IPS-20b (cell line): ENCODE measurements at regions not wholly inside any gene's neighbourhood (a gene's known extent, or its start where the extent isn't known, plus 50 kb on each side); places are given as distances from the start of the nearest gene placed in this dataset.
"Not testable (repeated sequence)": the region's sequence is repeated elsewhere in the genome, so short reads cannot be mapped to it uniquely, and the experiment has no call there.

Source experiments
- H3K27ac ChIP-seq: one replicate; pipeline ENCODE4 v1.5.1; 2013; ENCODE audit warnings: low read length
- H3K27me3 ChIP-seq: 2 replicates; pipeline ENCODE4 v1.6.1; 2013; ENCODE audit warnings: mild to moderate bottlenecking, low read length, inconsistent platforms; ENCODE audit not compliant: insufficient read depth
- H3K36me3 ChIP-seq: 2 replicates; pipeline ENCODE4 v1.6.1; 2013; ENCODE audit warnings: low read depth, mild to moderate bottlenecking, inconsistent platforms, low read length, moderate library complexity; ENCODE audit not compliant: insufficient read depth
- H3K4me1 ChIP-seq: 2 replicates; pipeline ENCODE4 v1.6.1; 2013; ENCODE audit warnings: mild to moderate bottlenecking, control low read depth, inconsistent platforms, low read length, moderate library complexity; ENCODE audit not compliant: insufficient read depth
- H3K4me3 ChIP-seq: 2 replicates; pipeline ENCODE4 v1.5.1; 2013; ENCODE audit warnings: mild to moderate bottlenecking, low read length, inconsistent platforms
- H3K9ac ChIP-seq: 2 replicates; pipeline ENCODE4 v1.6.1; 2013; ENCODE audit warnings: low read depth, mild to moderate bottlenecking, inconsistent platforms, low read length, moderate library complexity
- H3K9me3 ChIP-seq: 2 replicates; pipeline ENCODE4 v1.6.1; 2013; ENCODE audit warnings: mild to moderate bottlenecking, low read depth, low read length, inconsistent platforms; ENCODE audit not compliant: insufficient read depth

- Histone ChIP-seq H3K9me3 (no peaks in the 10 kb centered on the region), H3K36me3 (no peaks in the 10 kb centered on the region), H3K9ac (peak overlapping the region; percentile 43; the same call in 1 of the 2 replicates), H3K27ac (no peak overlapping the region), H3K4me3 (peak overlapping the region; percentile 58), H3K27me3 (no peaks in the 10 kb centered on the region), H3K4me1 (peaks cover 10% of the 10 kb centered on the region; the same call in 1 of the 2 replicates)
Observed at GRCh38 chrX:10676235-10676957, 56.0 kb upstream of the MID1 start.

GRCh38 chrX:10677490-10677889 lies 57.1 kb upstream of the MID1 start:
- H3K9ac ChIP-seq, result peak overlapping the region; percentile 43; the same call in 1 of the 2 replicates
- H3K36me3 ChIP-seq, result no peaks in the 10 kb centered on the region
- H3K4me1 ChIP-seq, result peaks cover 10% of the 10 kb centered on the region; the same call in 1 of the 2 replicates
- H3K4me3 ChIP-seq, result peak overlapping the region; percentile 58; the same call in 1 of the 2 replicates
- no peaks in the 10 kb centered on the region for H3K9me3 ChIP-seq
- H3K27me3 ChIP-seq, result no peaks in the 10 kb centered on the region
- no peak overlapping the region for H3K27ac ChIP-seq

DNA sequence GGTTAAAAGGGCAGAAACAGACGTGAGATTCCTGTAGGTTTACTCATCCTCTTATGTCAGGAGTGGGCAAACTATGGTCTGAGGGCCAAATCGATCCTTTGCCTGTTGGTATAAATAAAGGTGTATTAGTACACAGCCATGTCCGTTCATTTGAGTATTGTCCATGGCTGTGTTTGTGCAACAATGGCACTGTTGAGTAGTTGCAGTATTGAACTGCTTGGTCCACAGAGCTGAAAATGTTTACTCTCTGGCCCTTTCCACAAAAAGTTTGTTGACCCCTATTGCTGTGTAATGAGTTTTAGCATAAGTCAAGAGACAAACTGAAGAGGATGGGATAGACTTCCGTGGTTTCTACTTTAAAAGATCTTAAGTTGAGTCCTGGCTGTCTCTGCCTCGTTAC lies 59.0 kb upstream of the MID1 start:
- Histone ChIP-seq H3K4me1 (peaks cover 10% of the 10 kb centered on the region; the same call in 1 of the 2 replicates), H3K36me3 (no peaks in the 10 kb centered on the region), H3K27ac (no peak overlapping the region), H3K27me3 (no peaks in the 10 kb centered on the region), H3K9ac (no peak overlapping the region), H3K4me3 (no peak overlapping the region), H3K9me3 (no peaks in the 10 kb centered on the region)

GRCh38 chrX:10681167-10681566 lies 60.8 kb upstream of the MID1 start:
- H3K4me1 ChIP-seq, result peaks cover 10% of the 10 kb centered on the region; the same call in 1 of the 2 replicates
- no peaks in the 10 kb centered on the region for H3K9me3 ChIP-seq
- no peak overlapping the region for H3K9ac ChIP-seq
- no peaks in the 10 kb centered on the region for H3K36me3 ChIP-seq
- no peaks in the 10 kb centered on the region for H3K27me3 ChIP-seq
- H3K4me3 ChIP-seq, result no peak overlapping the region
- H3K27ac ChIP-seq, result no peak overlapping the region

DNA sequence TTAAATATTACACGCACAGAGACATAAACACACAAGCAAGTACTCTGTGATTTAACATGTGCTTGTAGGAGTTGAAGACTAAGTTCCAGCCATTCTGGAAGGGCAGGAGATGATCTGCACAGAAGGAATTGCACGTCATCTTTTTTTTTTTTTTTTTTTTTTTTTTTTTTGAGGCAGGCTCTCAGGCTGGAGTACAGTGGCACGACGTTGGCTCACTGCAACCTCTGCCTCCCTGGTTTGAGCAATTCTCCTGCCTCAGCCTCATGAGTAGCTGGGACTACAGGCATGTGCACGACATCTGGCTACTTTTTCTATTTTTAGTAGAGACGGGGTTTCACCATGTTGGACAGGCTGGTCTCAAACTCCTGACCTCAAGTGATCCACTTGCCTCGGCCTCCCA lies 63.2 kb upstream of the MID1 start:
- H3K36me3 ChIP-seq, H3K27ac ChIP-seq, H3K9me3 ChIP-seq, H3K9ac ChIP-seq, H3K4me3 ChIP-seq, H3K4me1 ChIP-seq, H3K27me3 ChIP-seq: not testable (repeated sequence)

DNA sequence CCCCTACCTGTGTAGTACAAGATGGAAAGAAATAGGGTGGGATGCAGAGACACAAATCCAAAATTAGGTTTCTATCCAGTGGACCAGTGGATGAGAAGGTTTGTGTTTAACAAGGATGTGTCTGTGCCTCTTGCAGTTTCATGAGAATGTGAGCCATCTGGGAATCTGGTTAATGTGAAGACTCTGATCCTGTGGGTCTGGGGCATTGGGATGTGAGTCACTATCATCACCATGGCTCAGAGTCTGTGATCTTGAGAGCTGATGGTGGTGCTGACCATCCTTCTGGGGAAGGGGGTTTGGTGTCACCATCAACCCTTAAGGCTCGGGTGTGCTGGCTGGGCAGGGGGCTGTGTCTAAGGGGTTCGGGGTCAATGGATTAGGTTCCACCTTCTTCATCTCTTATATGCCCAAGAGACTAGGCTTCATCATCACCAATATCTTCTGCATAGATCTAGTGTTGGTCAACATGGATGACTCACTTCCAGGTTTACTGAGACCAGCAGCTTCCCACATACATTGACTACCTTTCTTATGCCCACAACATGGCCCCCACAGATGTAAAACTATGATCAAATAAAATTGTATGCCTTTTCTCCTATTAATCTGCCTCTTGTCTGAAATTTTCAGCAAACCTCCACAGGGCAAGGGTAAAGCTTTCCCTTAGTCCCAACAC lies 65.7 kb upstream of the MID1 start:
- H3K4me1 ChIP-seq, result no peaks in the 10 kb centered on the region
- no peaks in the 10 kb centered on the region for H3K9me3 ChIP-seq
- H3K9ac ChIP-seq, result no peak overlapping the region
- H3K27me3 ChIP-seq, result no peaks in the 10 kb centered on the region
- H3K36me3 ChIP-seq, result no peaks in the 10 kb centered on the region
- no peak overlapping the region for H3K27ac ChIP-seq
- H3K4me3 ChIP-seq, result no peak overlapping the region

- H3K4me3 ChIP-seq, H3K9ac ChIP-seq, H3K27ac ChIP-seq, H3K4me1 ChIP-seq, H3K9me3 ChIP-seq, H3K36me3 ChIP-seq, H3K27me3 ChIP-seq: not testable (repeated sequence)
Observed at GRCh38 chrX:10691751-10692150, 71.4 kb upstream of the MID1 start.

GRCh38 chrX:10697616-10698317 lies 77.4 kb upstream of the MID1 start:
- H3K36me3 ChIP-seq, result no peaks in the 10 kb centered on the region
- peaks cover 2% of the 10 kb centered on the region for H3K9me3 ChIP-seq
- no peak overlapping the region for H3K9ac ChIP-seq
- H3K4me3 ChIP-seq, result no peak overlapping the region
- no peaks in the 10 kb centered on the region; the same call in 1 of the 2 replicates for H3K4me1 ChIP-seq
- no peak overlapping the region for H3K27ac ChIP-seq
- H3K27me3 ChIP-seq, result no peaks in the 10 kb centered on the region

DNA sequence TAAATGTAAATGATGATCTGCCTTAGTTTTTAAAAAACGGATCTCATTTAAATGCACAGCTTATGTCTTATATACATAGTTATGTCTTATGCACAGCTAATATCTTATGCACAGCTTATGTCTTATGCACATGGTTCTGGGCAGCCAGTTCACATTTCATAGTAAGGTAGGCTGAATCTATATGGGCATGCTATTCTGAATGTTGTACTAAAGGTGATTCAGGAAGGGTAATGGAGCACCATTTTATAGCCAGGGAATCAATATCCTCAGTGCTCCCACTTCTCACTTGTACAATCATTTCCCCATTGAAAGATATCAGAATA lies 77.9 kb upstream of the MID1 start:
- H3K27me3 ChIP-seq, result no peaks in the 10 kb centered on the region
- H3K4me1 ChIP-seq, result no peaks in the 10 kb centered on the region; the same call in 1 of the 2 replicates
- no peak overlapping the region for H3K9ac ChIP-seq
- H3K9me3 ChIP-seq, result no peaks in the 10 kb centered on the region
- no peak overlapping the region for H3K27ac ChIP-seq
- no peaks in the 10 kb centered on the region for H3K36me3 ChIP-seq
- H3K4me3 ChIP-seq, result no peak overlapping the region

- H3K27me3 ChIP-seq, result no peaks in the 10 kb centered on the region
- no peak overlapping the region for H3K9ac ChIP-seq
- H3K4me3 ChIP-seq, result no peak overlapping the region
- H3K36me3 ChIP-seq, result no peaks in the 10 kb centered on the region
- no peak overlapping the region for H3K27ac ChIP-seq
- no peaks in the 10 kb centered on the region; the same call in 1 of the 2 replicates for H3K4me1 ChIP-seq
- H3K9me3 ChIP-seq, result no peaks in the 10 kb centered on the region
Observed at GRCh38 chrX:10702031-10702430, 81.6 kb upstream of the MID1 start.

GRCh38 chrX:10706342-10706741 lies 86.0 kb upstream of the MID1 start:
- not testable (repeated sequence) for H3K27ac ChIP-seq, H3K27me3 ChIP-seq, H3K9me3 ChIP-seq, H3K9ac ChIP-seq, H3K36me3 ChIP-seq, H3K4me3 ChIP-seq
- H3K4me1 ChIP-seq, result peaks cover 10% of the 10 kb centered on the region; the same call in 1 of the 2 replicates

- peaks cover 10% of the 10 kb centered on the region; the same call in 1 of the 2 replicates for H3K4me1 ChIP-seq
- H3K36me3 ChIP-seq, result no peaks in the 10 kb centered on the region
- H3K9ac ChIP-seq, result no peak overlapping the region
- H3K27me3 ChIP-seq, result no peaks in the 10 kb centered on the region
- H3K4me3 ChIP-seq, result no peak overlapping the region
- H3K27ac ChIP-seq, result no peak overlapping the region
- H3K9me3 ChIP-seq, result no peaks in the 10 kb centered on the region
Observed at GRCh38 chrX:10707773-10708172, 87.4 kb upstream of the MID1 start.
